Esophagus squamous epithelium (tissue), 5 donors: ENCODE measurements at regions not wholly inside any gene's neighbourhood (a gene's known extent, or its start where the extent isn't known, plus 50 kb on each side); places are given as distances from the start of the nearest gene placed in this dataset.
A peak's percentile ranks its signal among the peaks of the same experiment; 100 is the strongest.

Experiments
- DNase-seq: peaks from one replicate; lab custom pipeline; 2025; lab: John Stamatoyannopoulos, UW
- H3K27ac ChIP-seq, 4 donors: fragments of 200-600 bp; sonication (generic); one replicate each; pipeline ENCODE4 v1.5.1; 2016 to 2019; ENCODE audit warnings: mild to moderate bottlenecking in 1 of 4
- H3K27me3 ChIP-seq, 4 donors: fragments of 200-600 bp; sonication (generic); 1 replicate in 3 of 4; 2 replicates in 1 of 4; pipeline versions ENCODE4 v1.5.1 to v1.6.0; 2017 to 2021; ENCODE audit warnings: antibody characterized with exemption in 1 of 4
- H3K36me3 ChIP-seq, 3 donors: fragments of 200-600 bp; sonication (generic); one replicate each; pipeline ENCODE4 v1.5.1; 2016 to 2019
- H3K4me1 ChIP-seq, 3 donors: fragments of 200-600 bp; sonication (generic); one replicate each; pipeline ENCODE4 v1.5.1; 2017 to 2019
- H3K4me3 ChIP-seq, 4 donors: fragments of 200-600 bp; sonication (generic); 1 replicate in 3 of 4; 2 replicates in 1 of 4; pipeline ENCODE4 v1.5.1; 2016 to 2019; ENCODE audit warnings: mild to moderate bottlenecking in 2 of 4, moderate library complexity in 1 of 4
- H3K9me3 ChIP-seq, 3 donors: fragments of 200-600 bp; sonication (generic); one replicate each; pipeline ENCODE4 v1.5.1; 2016 to 2019
- POLR2A ChIP-seq, 4 donors: fragments of 450-650 bp; IDR thresholded peaks; one replicate each; pipeline ENCODE4 v1.6.1; 2017; ENCODE audit warnings: antibody characterized with exemption in 4 of 4, mild to moderate bottlenecking in 4 of 4, moderate library complexity in 3 of 4
- whole genome bisulfite sequencing, 2 donors: methylation state at CpG; one replicate each; pipeline ENCODE4 v1.1.5; 2018; 5-methylcytosine and 5-hydroxymethylcytosine counted together
- intact Hi-C: fragments of 100-400 bp; cut with DNase I; formaldehyde crosslinking; loops from one replicate; pipeline ENCODE4 v1.15.0; 2022
- TF ChIP-seq, protein P1 (sequence below), 6 experiments: fragments of 450-650 bp in 4 of 6; fragments of 200-600 bp in 2 of 6; sonication (generic) in 2 of 6; IDR thresholded peaks; one replicate each; pipeline ENCODE4 v1.5.1; 2016 to 2019; ENCODE audit warnings: antibody characterized with exemption in 6 of 6, mild to moderate bottlenecking in 4 of 6, moderate library complexity in 4 of 6
- donor health status: DM: yes; HTN: yes; CAD: no.

DNA sequence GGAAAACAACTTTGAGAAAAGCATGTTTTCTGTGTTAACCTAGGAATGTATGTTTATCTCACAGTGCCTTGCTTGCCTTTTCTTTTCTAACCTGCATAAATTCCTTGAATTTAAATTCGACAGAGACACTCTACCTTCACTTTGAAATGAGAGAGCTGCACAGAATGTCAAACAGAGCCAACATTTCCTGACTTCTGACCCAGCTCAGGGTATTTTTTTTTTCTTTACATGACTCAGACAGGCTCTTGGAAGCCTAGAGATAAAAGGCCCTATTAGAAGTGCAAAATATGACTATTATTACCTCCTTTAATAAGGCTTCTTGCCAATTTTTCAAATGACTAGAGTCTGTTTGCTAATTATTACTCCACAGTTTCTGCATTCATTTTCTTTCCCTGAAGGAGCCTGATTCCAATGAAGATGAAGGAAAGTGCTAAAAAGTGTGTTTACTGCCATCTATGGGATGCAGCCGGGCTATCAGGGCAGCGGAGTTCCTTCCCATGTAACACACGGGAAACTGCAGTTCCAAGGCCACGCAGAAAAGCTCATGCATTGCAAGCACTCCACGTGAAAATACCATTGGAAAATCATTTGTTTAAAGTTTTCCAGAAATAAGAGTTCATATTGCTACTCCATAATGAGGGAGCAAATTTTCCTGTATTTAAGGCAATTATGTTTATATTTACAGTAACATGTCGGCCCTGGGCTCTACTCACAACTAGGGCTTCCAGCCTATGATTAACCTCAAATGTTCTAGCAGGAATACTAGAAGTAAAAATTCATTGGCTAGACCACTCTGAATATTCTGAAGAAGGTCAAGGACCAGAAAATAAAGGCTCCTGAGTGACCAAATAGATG is 485.6 kb downstream of the ZSWIM6 start:
- Histone ChIP-seq H3K4me1 (peaks cover 0 to 16% (median 4%) of the 10 kb centered on the region in 3 donors), H3K27ac (no peak overlapping the region), H3K27me3 (peaks cover 0 to 4% (median 0%) of the 10 kb centered on the region in 4 donors), H3K4me3 (no peak overlapping the region), H3K9me3 (no peaks in the 10 kb centered on the region), H3K36me3 (no peaks in the 10 kb centered on the region)
- DNase-seq, result no peak
- intact Hi-C loops, result no loop called here
- TF ChIP-seq POLR2A (IDR thresholded peaks at IDR 0.05), result no peak
- TF ChIP-seq, protein P1, sequence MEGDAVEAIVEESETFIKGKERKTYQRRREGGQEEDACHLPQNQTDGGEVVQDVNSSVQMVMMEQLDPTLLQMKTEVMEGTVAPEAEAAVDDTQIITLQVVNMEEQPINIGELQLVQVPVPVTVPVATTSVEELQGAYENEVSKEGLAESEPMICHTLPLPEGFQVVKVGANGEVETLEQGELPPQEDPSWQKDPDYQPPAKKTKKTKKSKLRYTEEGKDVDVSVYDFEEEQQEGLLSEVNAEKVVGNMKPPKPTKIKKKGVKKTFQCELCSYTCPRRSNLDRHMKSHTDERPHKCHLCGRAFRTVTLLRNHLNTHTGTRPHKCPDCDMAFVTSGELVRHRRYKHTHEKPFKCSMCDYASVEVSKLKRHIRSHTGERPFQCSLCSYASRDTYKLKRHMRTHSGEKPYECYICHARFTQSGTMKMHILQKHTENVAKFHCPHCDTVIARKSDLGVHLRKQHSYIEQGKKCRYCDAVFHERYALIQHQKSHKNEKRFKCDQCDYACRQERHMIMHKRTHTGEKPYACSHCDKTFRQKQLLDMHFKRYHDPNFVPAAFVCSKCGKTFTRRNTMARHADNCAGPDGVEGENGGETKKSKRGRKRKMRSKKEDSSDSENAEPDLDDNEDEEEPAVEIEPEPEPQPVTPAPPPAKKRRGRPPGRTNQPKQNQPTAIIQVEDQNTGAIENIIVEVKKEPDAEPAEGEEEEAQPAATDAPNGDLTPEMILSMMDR (IDR thresholded peaks at IDR 0.05), result peak in 5 of 6 experiments; percentile 32 to 65 (median 44)
- WGBS, 2 donors, result 11 to 14% methylated on average over 7 of the region's 7 CpGs

- no peak for DNase-seq
- no peak for TF ChIP-seq POLR2A (IDR thresholded peaks at IDR 0.05)
- TF ChIP-seq, protein P1 (IDR thresholded peaks at IDR 0.05), result no peak
- H3K27ac ChIP-seq, result no peak overlapping the region
- H3K27me3 ChIP-seq, result peaks cover 0 to 4% (median 0%) of the 10 kb centered on the region in 4 donors
- no peak overlapping the region for H3K4me3 ChIP-seq
- H3K4me1 ChIP-seq, result peaks cover 0 to 10% (median 4%) of the 10 kb centered on the region in 3 donors
- H3K9me3 ChIP-seq, result no peaks in the 10 kb centered on the region
- no peaks in the 10 kb centered on the region for H3K36me3 ChIP-seq
- WGBS, 2 donors, result 73 to 78% methylated on average over 4 of the region's 4 CpGs
- intact Hi-C loops, result no loop called here
Measured at GRCh38 chr5:61820836-61821235, 485.2 kb upstream of the KIF2A start.

DNA sequence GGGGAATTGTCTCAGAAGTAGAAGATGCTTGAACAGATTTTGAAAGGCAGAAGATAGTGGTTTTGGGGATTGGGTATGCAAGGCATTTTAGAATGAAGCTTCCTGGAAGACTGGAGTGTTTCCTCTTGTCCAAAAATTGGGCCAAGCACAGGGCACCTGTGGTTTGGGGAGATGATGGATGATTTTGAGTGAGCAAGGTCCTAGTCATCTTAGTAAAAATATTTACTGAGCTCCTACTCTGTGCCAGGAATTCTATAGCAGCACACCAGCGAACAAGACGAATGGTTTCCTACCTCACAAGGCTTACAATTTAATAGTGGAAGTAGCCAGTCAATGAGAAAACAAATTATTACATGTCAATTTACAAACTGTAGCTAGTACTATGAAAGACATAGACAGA is 484.4 kb upstream of the KIF2A start:
- H3K27ac ChIP-seq, result no peak overlapping the region
- no peaks in the 10 kb centered on the region for H3K36me3 ChIP-seq
- intact Hi-C loops, result no loop called here
- no peak overlapping the region for H3K4me3 ChIP-seq
- WGBS, 2 donors, result 59 to 92% methylated on average over 2 of the region's 2 CpGs
- peaks cover 0 to 10% (median 4%) of the 10 kb centered on the region in 3 donors for H3K4me1 ChIP-seq
- TF ChIP-seq, protein P1 (IDR thresholded peaks at IDR 0.05), result no peak
- TF ChIP-seq POLR2A (IDR thresholded peaks at IDR 0.05), result no peak
- no peaks in the 10 kb centered on the region for H3K9me3 ChIP-seq
- DNase-seq, result no peak
- H3K27me3 ChIP-seq, result peaks cover 0 to 4% (median 0%) of the 10 kb centered on the region in 4 donors

- H3K4me1 ChIP-seq, result peaks cover 0 to 5% (median 1%) of the 10 kb centered on the region in 3 donors
- no peaks in the 10 kb centered on the region for H3K36me3 ChIP-seq
- no peak overlapping the region for H3K27ac ChIP-seq
- H3K4me3 ChIP-seq, result no peak overlapping the region
- intact Hi-C loops, result no loop called here
- no peak for DNase-seq
- H3K27me3 ChIP-seq, result peaks cover 0 to 4% (median 0%) of the 10 kb centered on the region in 4 donors
- H3K9me3 ChIP-seq, result no peaks in the 10 kb centered on the region
- WGBS, 2 donors, result 75 to 94% methylated on average over 1 to 5 of the region's 5 CpGs
- TF ChIP-seq POLR2A (IDR thresholded peaks at IDR 0.05), result no peak
- TF ChIP-seq, protein P1 (IDR thresholded peaks at IDR 0.05), result no peak
Measured at GRCh38 chr5:61822584-61822983, 483.4 kb upstream of the KIF2A start.

GRCh38 chr5:61823065-61823464 is 482.9 kb upstream of the KIF2A start:
- WGBS, 2 donors, result 85 to 92% methylated on average over 10 of the region's 10 CpGs
- Histone ChIP-seq H3K4me3 (no peak overlapping the region), H3K27me3 (peaks cover 0 to 4% (median 0%) of the 10 kb centered on the region in 4 donors), H3K4me1 (peaks cover 0 to under 1% (median 0%) of the 10 kb centered on the region in 3 donors), H3K9me3 (no peaks in the 10 kb centered on the region), H3K36me3 (no peaks in the 10 kb centered on the region), H3K27ac (no peak overlapping the region)
- intact Hi-C loops, result no loop called here
- TF ChIP-seq POLR2A (IDR thresholded peaks at IDR 0.05), result no peak
- TF ChIP-seq, protein P1 (IDR thresholded peaks at IDR 0.05), result no peak
- DNase-seq, result no peak
